LNCaP clone FGC (cell line): ENCODE measurements at regions not wholly inside any gene's neighbourhood (a gene's known extent, or its start where the extent isn't known, plus 50 kb on each side); places are given as distances from the start of the nearest gene placed in this dataset.

Source experiments
- DNase-seq: peaks from one replicate; pipeline ENCODE4 v3.0.0-alpha.2; 2011; ENCODE audit warnings: low read depth
- H3K4me3 ChIP-seq: 2 replicates; pipeline ENCODE4 v1.5.1; 2011; ENCODE audit warnings: mild to moderate bottlenecking, low read depth, low read length, control low read depth
- CTCF ChIP-seq: IDR thresholded peaks from 2 replicates; pipeline ENCODE4 v1.5.1; 2012; ENCODE audit warnings: mild to moderate bottlenecking; ENCODE audit not compliant: control insufficient read depth, insufficient read depth; ENCODE audit errors: extremely low read depth

- no peak for DNase-seq
- H3K4me3 ChIP-seq = no peak overlapping the region
- no peak for TF ChIP-seq CTCF
These were observed 88.7 kb upstream of the EGLN3 start for GRCh38 chr14:34039428-34040047.

DNA sequence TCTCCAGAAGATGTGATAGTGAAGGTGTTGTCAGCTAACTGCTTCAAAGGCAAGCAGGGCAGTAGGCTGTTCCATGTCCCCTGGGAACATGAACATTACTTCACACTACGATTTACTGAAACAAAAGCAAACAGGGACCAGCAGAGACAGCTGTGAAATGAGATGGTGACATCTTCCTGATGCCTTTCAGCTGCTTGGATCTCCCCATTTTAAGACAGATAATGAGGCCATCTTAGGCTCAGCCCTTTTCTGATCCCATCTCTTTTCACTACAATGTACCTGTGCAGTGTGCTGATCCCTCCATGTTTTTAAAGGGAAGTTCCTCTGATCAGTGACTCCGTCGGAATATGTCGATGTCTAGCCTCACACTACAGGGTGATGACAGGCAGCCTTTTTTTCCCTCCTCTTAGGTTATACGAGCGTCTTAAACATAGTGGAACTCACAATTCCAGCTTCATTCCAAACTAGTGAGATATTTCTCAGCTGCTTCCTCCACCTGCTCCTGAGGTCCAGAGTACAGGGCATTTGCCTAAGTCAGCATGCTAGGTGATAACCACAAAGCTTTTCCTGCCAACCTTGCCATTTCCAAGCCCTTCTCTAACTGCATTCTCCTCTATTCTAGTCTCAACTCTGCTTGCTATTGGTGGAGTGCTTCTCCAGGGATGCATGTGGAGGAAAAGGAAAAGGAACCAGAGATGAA is 87.6 kb upstream of the EGLN3 start:
- no peak for TF ChIP-seq CTCF
- H3K4me3 ChIP-seq = no peak overlapping the region
- DNase-seq = no peak

GRCh38 chr14:34036319-34036766 is 85.5 kb upstream of the EGLN3 start:
- no peak for DNase-seq
- H3K4me3 ChIP-seq = no peak overlapping the region
- TF ChIP-seq CTCF = no peak

GRCh38 chr14:34035934-34036250 is 85.0 kb upstream of the EGLN3 start:
- DNase-seq = no peak

DNA sequence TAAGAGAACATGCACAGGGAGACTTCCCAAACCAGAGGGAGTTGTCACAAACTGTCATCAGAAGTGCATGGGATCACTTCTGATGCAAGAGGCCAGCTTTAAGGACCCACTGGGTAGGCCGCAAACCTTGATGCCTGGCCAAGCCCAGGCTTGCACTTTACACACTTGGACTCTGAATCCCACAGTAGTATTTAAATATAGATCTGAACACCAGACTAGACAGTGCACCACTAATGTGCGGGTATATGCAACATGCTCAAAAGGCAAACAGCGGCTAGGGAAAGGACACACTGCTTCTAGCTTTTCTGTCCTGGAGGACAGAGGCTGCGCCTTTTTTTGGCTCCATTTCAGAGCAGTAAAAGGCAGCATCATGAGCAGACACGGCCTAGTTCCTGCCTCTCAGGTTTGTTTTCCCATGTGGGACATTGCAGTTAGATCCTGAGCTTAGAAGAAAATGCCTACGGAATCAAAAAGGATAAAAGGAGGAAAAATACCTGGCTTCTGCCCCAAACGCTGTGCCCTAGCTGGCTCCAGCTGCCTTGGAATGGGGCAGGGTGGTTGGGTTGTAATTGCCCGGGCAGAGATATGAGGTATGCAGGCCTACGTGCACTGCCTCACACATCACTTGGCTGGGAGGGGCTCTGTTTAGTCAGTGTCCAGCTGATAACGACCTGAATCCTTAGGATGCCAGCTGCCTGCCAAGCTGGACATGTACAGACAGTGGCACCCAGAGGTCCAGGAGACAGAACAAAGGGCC is 84.5 kb upstream of the EGLN3 start:
- DNase-seq = no peak
- no peak overlapping the region for H3K4me3 ChIP-seq
- TF ChIP-seq CTCF = no peak

More at GRCh38 chr14:34035934-34036250, 85.0 kb upstream of the EGLN3 start:
- no peak for TF ChIP-seq CTCF
- no peak overlapping the region for H3K4me3 ChIP-seq

DNA sequence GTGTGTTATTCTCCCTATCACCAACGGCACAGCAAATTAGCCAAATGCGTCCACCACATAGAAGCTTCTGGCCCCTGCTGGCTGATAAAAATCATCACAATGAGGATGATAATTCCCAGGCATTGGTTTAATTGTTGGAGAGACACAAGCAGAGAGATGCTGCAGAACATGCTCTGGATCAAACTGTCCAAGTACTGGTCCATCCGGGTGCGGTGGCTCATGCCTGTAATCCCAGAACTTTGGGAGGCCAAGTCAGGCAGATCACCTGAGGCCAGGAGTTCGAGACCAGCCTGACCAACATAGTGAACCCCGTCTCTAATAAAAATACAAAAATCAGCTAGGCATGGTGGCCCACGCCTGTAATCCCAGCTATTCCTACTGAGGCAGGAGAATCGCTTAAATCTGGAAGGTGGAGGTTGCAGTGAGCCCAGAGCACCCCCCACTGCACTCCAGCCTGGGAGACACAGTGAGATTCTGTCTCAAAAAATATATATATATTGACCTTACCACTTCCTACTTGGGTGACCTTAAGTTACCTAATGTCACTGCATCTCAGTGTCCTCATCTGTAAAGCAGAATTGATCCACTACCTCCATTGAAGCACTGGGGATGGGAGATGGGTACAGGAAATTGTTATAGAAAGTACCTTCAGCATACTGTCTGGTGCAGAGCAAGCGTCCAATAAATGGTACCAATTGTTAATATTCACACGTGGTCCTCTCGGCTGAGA is 83.7 kb upstream of the EGLN3 start:
- DNase-seq = no peak
- no peak for TF ChIP-seq CTCF
- no peak overlapping the region for H3K4me3 ChIP-seq
